Vagina (tissue), 2 donors: ENCODE measurements at regions not wholly inside any gene's neighbourhood (a gene's known extent, or its start where the extent isn't known, plus 50 kb on each side); places are given as distances from the start of the nearest gene placed in this dataset.

ENCODE experiments used
- DNase-seq, 2 donors: peaks; one replicate each; pipeline ENCODE4 v3.0.0-alpha.2; 2017; ENCODE audit errors: extremely low spot score in 2 of 2
- H3K27ac ChIP-seq: fragments of 200-600 bp; sonication (generic); one replicate; pipeline ENCODE4 v1.5.1; 2019
- H3K27me3 ChIP-seq: fragments of 200-600 bp; sonication (generic); one replicate; pipeline ENCODE4 v1.5.1; 2019
- H3K36me3 ChIP-seq, 2 donors: fragments of 200-600 bp; sonication (generic); one replicate each; pipeline ENCODE4 v1.5.1; 2017 to 2019
- H3K4me1 ChIP-seq: fragments of 200-600 bp; sonication (generic); one replicate; pipeline ENCODE4 v1.5.1; 2019
- H3K4me3 ChIP-seq, 2 donors: fragments of 200-600 bp; sonication (generic); 1 replicate in 1 of 2; 2 replicates in 1 of 2; pipeline ENCODE4 v1.5.1; 2016 to 2019
- H3K9me3 ChIP-seq: fragments of 200-600 bp; sonication (generic); one replicate; pipeline ENCODE4 v1.5.1; 2019
- CTCF ChIP-seq, 3 experiments: fragments of 450-650 bp in 2 of 3; fragments of 200-600 bp in 1 of 3; sonication (generic) in 1 of 3; IDR thresholded peaks; one replicate each; pipeline ENCODE4 v1.5.1; 2017 to 2019; ENCODE audit warnings: antibody characterized with exemption in 3 of 3, mild to moderate bottlenecking in 2 of 3, moderate library complexity in 2 of 3
- POLR2A ChIP-seq, 2 donors: fragments of 450-650 bp; IDR thresholded peaks; one replicate each; pipeline ENCODE4 v1.6.1; 2017; ENCODE audit warnings: antibody characterized with exemption in 2 of 2, mild to moderate bottlenecking in 2 of 2, moderate library complexity in 2 of 2
- POLR2AphosphoS5 ChIP-seq, 2 donors: sonication (generic); formaldehyde crosslinking; IDR thresholded peaks; one replicate each; pipeline ENCODE4 v1.9.0; 2017; ENCODE audit warnings: antibody characterized with exemption in 2 of 2, mild to moderate bottlenecking in 2 of 2, low read depth in 1 of 2; ENCODE audit not compliant: insufficient read depth in 1 of 2
- intact Hi-C: fragments of 100-400 bp; cut with DNase I; formaldehyde crosslinking; loops from one replicate; pipeline ENCODE4 v1.15.1; 2023

DNA sequence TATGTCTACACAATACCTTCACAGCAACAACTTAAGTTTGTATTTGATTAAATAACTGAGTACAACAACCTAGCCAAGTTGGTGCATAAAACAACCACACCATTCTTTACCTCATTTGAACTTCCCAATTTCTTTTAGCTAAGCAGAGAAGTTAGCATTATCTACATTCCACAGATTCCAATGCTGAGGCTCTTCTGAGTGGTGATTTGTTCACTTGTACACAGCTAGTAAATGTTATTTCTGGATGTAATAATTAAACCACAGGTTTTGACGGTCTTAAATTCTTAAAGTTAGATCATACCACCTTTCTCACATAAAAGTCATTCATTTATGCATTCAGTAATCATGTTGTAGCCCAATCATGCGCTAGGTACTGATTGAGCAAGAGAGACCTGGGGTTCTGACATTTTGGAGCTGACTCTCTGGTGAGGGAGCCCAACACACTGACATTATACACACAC lies 102.5 kb downstream of the SST start:
- Histone ChIP-seq H3K27me3 (no peaks in the 10 kb centered on the region), H3K4me1 (no peaks in the 10 kb centered on the region), H3K9me3 (no peaks in the 10 kb centered on the region), H3K27ac (no peak overlapping the region), H3K36me3 (no peaks in the 10 kb centered on the region), H3K4me3 (no peak overlapping the region)
- no peak for DNase-seq
- intact Hi-C loops: no loop called here
- TF ChIP-seq POLR2AphosphoS5 (IDR thresholded peaks at IDR 0.05; ENCODE audit: insufficient read depth in 1 of 2, low read depth in 1 of 2) (no peak), CTCF (IDR thresholded peaks at IDR 0.05) (no peak), POLR2A (IDR thresholded peaks at IDR 0.05) (no peak)

GRCh38 chr3:187567021-187567420 lies 103.2 kb downstream of the SST start:
- Histone ChIP-seq H3K4me1 (no peaks in the 10 kb centered on the region), H3K27me3 (no peaks in the 10 kb centered on the region), H3K27ac (no peak overlapping the region), H3K9me3 (no peaks in the 10 kb centered on the region), H3K4me3 (no peak overlapping the region), H3K36me3 (no peaks in the 10 kb centered on the region)
- no peak for DNase-seq
- intact Hi-C loops: no loop called here
- TF ChIP-seq CTCF (IDR thresholded peaks at IDR 0.05): no peak
- TF ChIP-seq POLR2A (IDR thresholded peaks at IDR 0.05): no peak
- TF ChIP-seq POLR2AphosphoS5 (IDR thresholded peaks at IDR 0.05; ENCODE audit: insufficient read depth in 1 of 2, low read depth in 1 of 2): no peak

DNA sequence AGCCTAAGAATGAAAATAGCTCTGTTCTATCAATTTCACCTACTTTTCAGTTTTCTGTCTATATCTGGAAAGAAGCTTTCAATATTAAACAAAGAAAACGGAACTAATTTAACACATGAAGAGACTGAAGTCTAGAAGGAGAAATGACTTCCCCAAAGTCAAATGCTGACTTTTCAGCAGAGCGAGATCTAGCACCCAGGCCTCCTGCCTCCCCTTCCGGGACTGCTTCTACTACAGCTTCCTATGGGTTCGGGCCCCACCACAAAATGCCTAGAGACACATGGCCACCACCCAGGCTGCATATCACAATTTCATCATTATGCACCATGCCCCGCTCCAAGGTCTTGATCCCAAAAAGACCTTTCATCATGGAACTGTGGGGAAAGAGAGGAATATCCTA lies 104.5 kb downstream of the SST start:
- no peaks in the 10 kb centered on the region for H3K36me3 ChIP-seq
- H3K27ac ChIP-seq: no peak overlapping the region
- no peaks in the 10 kb centered on the region for H3K27me3 ChIP-seq
- no peaks in the 10 kb centered on the region for H3K9me3 ChIP-seq
- intact Hi-C loops: no loop called here
- DNase-seq: no peak
- H3K4me3 ChIP-seq: no peak overlapping the region
- no peaks in the 10 kb centered on the region for H3K4me1 ChIP-seq
- TF ChIP-seq POLR2AphosphoS5 (IDR thresholded peaks at IDR 0.05; ENCODE audit: insufficient read depth in 1 of 2, low read depth in 1 of 2): no peak
- TF ChIP-seq POLR2A (IDR thresholded peaks at IDR 0.05): no peak
- no peak for TF ChIP-seq CTCF (IDR thresholded peaks at IDR 0.05)

- intact Hi-C loops: no loop called here
- TF ChIP-seq POLR2AphosphoS5 (IDR thresholded peaks at IDR 0.05; ENCODE audit: insufficient read depth in 1 of 2, low read depth in 1 of 2) (no peak), CTCF (IDR thresholded peaks at IDR 0.05) (no peak), POLR2A (IDR thresholded peaks at IDR 0.05) (no peak)
- H3K27ac ChIP-seq: no peak overlapping the region
- H3K9me3 ChIP-seq: no peaks in the 10 kb centered on the region
- DNase-seq: no peak
- no peaks in the 10 kb centered on the region for H3K27me3 ChIP-seq
- no peaks in the 10 kb centered on the region for H3K4me1 ChIP-seq
- no peak overlapping the region for H3K4me3 ChIP-seq
- no peaks in the 10 kb centered on the region for H3K36me3 ChIP-seq
These were observed 111.2 kb downstream of the SST start for GRCh38 chr3:187558990-187559389.

DNA sequence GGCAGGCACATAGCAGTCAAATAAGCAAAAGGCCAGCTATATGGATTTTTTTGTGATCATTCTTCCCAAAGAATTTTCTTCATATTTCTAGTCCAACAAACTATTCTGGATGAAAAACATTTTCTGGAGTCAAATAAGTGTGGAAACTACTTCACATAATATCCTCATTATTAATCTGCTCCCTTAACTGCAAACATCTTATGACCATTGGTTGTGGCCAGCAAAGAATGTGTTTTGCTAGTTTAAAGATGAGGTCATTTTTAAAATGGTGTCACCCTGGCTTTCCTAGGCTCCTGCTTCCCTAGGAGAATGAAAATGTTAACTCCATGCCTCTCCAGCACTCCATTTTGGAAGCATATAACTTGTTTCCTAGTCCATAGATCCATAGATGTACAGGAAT lies 118.8 kb downstream of the SST start:
- Histone ChIP-seq H3K9me3 (no peaks in the 10 kb centered on the region), H3K4me1 (no peaks in the 10 kb centered on the region), H3K27ac (no peak overlapping the region), H3K27me3 (no peaks in the 10 kb centered on the region), H3K4me3 (no peak overlapping the region), H3K36me3 (no peaks in the 10 kb centered on the region)
- TF ChIP-seq POLR2A (IDR thresholded peaks at IDR 0.05): no peak
- TF ChIP-seq POLR2AphosphoS5 (IDR thresholded peaks at IDR 0.05; ENCODE audit: insufficient read depth in 1 of 2, low read depth in 1 of 2): no peak
- TF ChIP-seq CTCF (IDR thresholded peaks at IDR 0.05): no peak
- no peak for DNase-seq
- intact Hi-C loops: no loop called here
